CD4-positive, alpha-beta memory T cell (primary cell): ENCODE measurements at regions not wholly inside any gene's neighbourhood (a gene's known extent, or its start where the extent isn't known, plus 50 kb on each side); places are given as distances from the start of the nearest gene placed in this dataset.

ENCODE experiments used
- CTCF ChIA-PET: fragments of 350-600 bp; sonication (Branson Sonifier 250); formaldehyde crosslinking; loops from one replicate; lab custom pipeline; 2021; ENCODE audit warnings: inconsistent platforms; ENCODE audit not compliant: partially characterized antibody; lab: Charles Lee
- POLR2A ChIA-PET: fragments of 350-600 bp; sonication (Branson Sonifier 250); formaldehyde crosslinking; loops from one replicate; lab custom pipeline; 2021; ENCODE audit not compliant: partially characterized antibody; lab: Charles Lee
- DNase-seq, 5 donors: peaks; one replicate each; pipeline versions ENCODE4 v3.0.0 to v3.0.0-alpha.2; 2020 to 2022; ENCODE audit warnings: mixed read lengths in 1 of 5
- H3K27ac ChIP-seq: one replicate; pipeline ENCODE4 v1.7.0; 2013; ENCODE audit warnings: low read depth, low read length
- H3K27me3 ChIP-seq: 2 replicates; pipeline ENCODE4 v1.7.0; 2013; ENCODE audit warnings: mild to moderate bottlenecking, low read length, moderate library complexity; ENCODE audit not compliant: insufficient read depth
- H3K36me3 ChIP-seq: 2 replicates; pipeline ENCODE4 v1.7.0; 2013; ENCODE audit warnings: mild to moderate bottlenecking, low read length, moderate library complexity; ENCODE audit not compliant: insufficient read depth
- H3K4me1 ChIP-seq: 2 replicates; pipeline ENCODE4 v1.7.0; 2013; ENCODE audit warnings: mild to moderate bottlenecking, low read length, moderate library complexity; ENCODE audit not compliant: insufficient read depth
- H3K4me3 ChIP-seq, 2 donors: one replicate each; pipeline ENCODE4 v1.7.0; 2013; ENCODE audit warnings: low read length in 2 of 2, mild to moderate bottlenecking in 1 of 2
- H3K9me3 ChIP-seq, 2 donors: one replicate each; pipeline ENCODE4 v1.7.0; 2013; ENCODE audit warnings: low read length in 2 of 2, control low read depth in 1 of 2; ENCODE audit not compliant: control insufficient read depth in 1 of 2
- H3K27ac Mint-ChIP-seq, 7 donors: one replicate each; pipeline ENCODE4 v1.8.0; 2020 to 2021; ENCODE audit warnings: mixed read lengths in 7 of 7, mild to moderate bottlenecking in 6 of 7, inconsistent platforms in 3 of 7, moderate library complexity in 3 of 7
- H3K27me3 Mint-ChIP-seq, 2 donors: one replicate each; pipeline ENCODE4 v1.8.0; 2020 to 2021; ENCODE audit warnings: mixed read lengths in 2 of 2
- H3K36me3 Mint-ChIP-seq, 2 donors: one replicate each; pipeline ENCODE4 v1.8.0; 2020 to 2021; ENCODE audit warnings: mixed read lengths in 2 of 2, inconsistent platforms in 1 of 2, mild to moderate bottlenecking in 1 of 2
- H3K4me1 Mint-ChIP-seq, 4 donors: one replicate each; pipeline ENCODE4 v1.8.0; 2020 to 2021; ENCODE audit warnings: mixed read lengths in 4 of 4, mild to moderate bottlenecking in 1 of 4
- H3K4me3 Mint-ChIP-seq, 8 donors: one replicate each; pipeline ENCODE4 v1.8.0; 2020 to 2021; ENCODE audit warnings: mixed read lengths in 8 of 8, mild to moderate bottlenecking in 7 of 8, moderate library complexity in 6 of 8, inconsistent platforms in 3 of 8
- H3K9me3 Mint-ChIP-seq, 8 donors: one replicate each; pipeline ENCODE4 v1.8.0; 2020 to 2021; ENCODE audit warnings: mixed read lengths in 8 of 8, mild to moderate bottlenecking in 5 of 8, inconsistent platforms in 3 of 8, moderate library complexity in 1 of 8
- intact Hi-C: fragments of 100-400 bp; cut with micrococcal nuclease; formaldehyde crosslinking; loops from one replicate; pipeline ENCODE4 v1.15.1; 2023

- Mint-ChIP-seq H3K9me3 (peaks cover 0 to 5% (median 3%) of the 10 kb centered on the region in 8 donors), H3K27ac (no peak overlapping the region), H3K27me3 (peaks cover 7 to 9% of the 10 kb centered on the region in 2 donors), H3K4me3 (no peak overlapping the region), H3K36me3 (no peaks in the 10 kb centered on the region), H3K4me1 (peaks cover 0 to 2% (median 0%) of the 10 kb centered on the region in 4 donors)
- H3K27ac ChIP-seq: no peak overlapping the region
- intact Hi-C loops: no loop called here
- ChIA-PET POLR2A (no interaction called here), CTCF (no interaction called here)
- no peak for DNase-seq
- no peaks in the 10 kb centered on the region for H3K36me3 ChIP-seq
- H3K27me3 ChIP-seq: no peaks in the 10 kb centered on the region
- H3K4me3 ChIP-seq: no peak overlapping the region
- H3K4me1 ChIP-seq: no peaks in the 10 kb centered on the region
- no peaks in the 10 kb centered on the region for H3K9me3 ChIP-seq
These were observed 1356.4 kb upstream of the TMEM132C start for GRCh38 chr12:126910570-126910969.

DNA sequence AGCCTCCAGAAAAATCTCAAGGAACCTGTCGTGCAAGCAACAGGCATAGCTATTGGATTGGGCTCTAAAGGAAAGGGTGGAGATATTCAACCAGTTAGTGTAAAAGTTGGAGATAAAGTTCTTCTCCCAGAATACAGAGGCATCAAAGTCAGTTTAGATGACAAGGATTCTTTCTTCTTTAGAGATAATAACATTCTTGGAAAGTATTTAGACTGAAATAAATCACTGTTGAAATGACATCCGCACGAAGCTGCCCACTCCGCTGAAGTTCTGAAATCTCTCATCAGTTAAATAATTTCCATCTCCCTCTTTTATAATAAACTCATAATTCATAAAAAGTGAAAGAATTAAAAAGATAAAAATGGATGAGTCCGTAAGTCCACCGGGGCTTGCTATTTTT, 1354.9 kb upstream of the TMEM132C start:
- peaks cover 0 to 2% (median 0%) of the 10 kb centered on the region in 4 donors for H3K4me1 Mint-ChIP-seq
- no peaks in the 10 kb centered on the region for H3K36me3 Mint-ChIP-seq
- POLR2A ChIA-PET: no interaction called here
- Histone ChIP-seq H3K27me3 (no peaks in the 10 kb centered on the region), H3K27ac (no peak overlapping the region), H3K4me1 (no peaks in the 10 kb centered on the region), H3K36me3 (no peaks in the 10 kb centered on the region), H3K4me3 (no peak overlapping the region), H3K9me3 (no peaks in the 10 kb centered on the region)
- H3K27me3 Mint-ChIP-seq: peaks cover 4% of the 10 kb centered on the region in 2 donors
- H3K9me3 Mint-ChIP-seq: peaks cover 0 to 5% (median under 1%) of the 10 kb centered on the region in 8 donors
- intact Hi-C loops: no loop called here
- H3K27ac Mint-ChIP-seq: no peak overlapping the region
- DNase-seq: no peak
- no peak overlapping the region for H3K4me3 Mint-ChIP-seq
- CTCF ChIA-PET: no interaction called here

DNA sequence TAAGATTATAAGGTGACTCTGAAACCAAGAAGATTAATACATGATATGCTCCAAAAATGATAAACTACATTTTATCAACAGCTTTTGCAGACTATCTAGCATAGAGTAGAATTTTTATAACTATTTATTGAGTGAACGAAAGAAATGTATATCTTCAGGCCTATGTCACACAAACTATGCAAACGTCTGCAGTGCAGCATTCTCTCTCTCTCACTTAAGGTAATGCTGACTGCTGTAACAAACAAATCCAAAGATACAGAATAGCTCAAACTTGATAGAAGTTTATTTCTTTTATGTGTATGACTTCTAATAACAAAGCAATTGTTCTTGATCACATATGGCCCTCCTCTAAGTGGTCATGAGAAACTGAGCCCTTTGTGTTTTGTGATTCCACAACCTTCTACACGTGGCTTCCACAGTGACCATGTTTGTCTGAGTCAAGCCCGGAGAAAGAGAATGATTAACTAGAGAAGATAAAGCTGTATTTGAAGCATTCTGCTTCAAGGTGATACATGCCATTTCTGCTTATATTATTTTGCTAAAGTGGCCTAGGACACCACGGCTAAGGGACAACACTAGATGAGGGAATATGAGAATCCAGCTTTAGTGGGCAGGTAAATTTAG, 1352.7 kb upstream of the TMEM132C start:
- H3K27ac Mint-ChIP-seq: no peak overlapping the region
- no peaks in the 10 kb centered on the region for H3K9me3 ChIP-seq
- no peaks in the 10 kb centered on the region for H3K36me3 ChIP-seq
- ChIA-PET POLR2A (no interaction called here), CTCF (no interaction called here)
- intact Hi-C loops: no loop called here
- no peak overlapping the region for H3K27ac ChIP-seq
- H3K27me3 ChIP-seq: no peaks in the 10 kb centered on the region
- H3K27me3 Mint-ChIP-seq: peaks cover 3% of the 10 kb centered on the region in 2 donors
- no peaks in the 10 kb centered on the region for H3K4me1 ChIP-seq
- H3K4me3 ChIP-seq: no peak overlapping the region
- H3K36me3 Mint-ChIP-seq: no peaks in the 10 kb centered on the region
- DNase-seq: no peak
- no peaks in the 10 kb centered on the region for H3K4me1 Mint-ChIP-seq
- no peak overlapping the region for H3K4me3 Mint-ChIP-seq
- peaks cover 0 to 4% (median 1%) of the 10 kb centered on the region in 8 donors for H3K9me3 Mint-ChIP-seq

GRCh38 chr12:126915309-126915708, 1351.7 kb upstream of the TMEM132C start:
- Histone ChIP-seq H3K4me1 (no peaks in the 10 kb centered on the region), H3K36me3 (no peaks in the 10 kb centered on the region), H3K9me3 (no peaks in the 10 kb centered on the region), H3K27me3 (no peaks in the 10 kb centered on the region), H3K4me3 (no peak overlapping the region), H3K27ac (no peak overlapping the region)
- Mint-ChIP-seq H3K4me1 (no peaks in the 10 kb centered on the region), H3K9me3 (peaks cover 0 to 4% (median 1%) of the 10 kb centered on the region in 8 donors), H3K36me3 (no peaks in the 10 kb centered on the region), H3K4me3 (no peak overlapping the region), H3K27me3 (peaks cover 3% of the 10 kb centered on the region in 2 donors), H3K27ac (no peak overlapping the region)
- CTCF ChIA-PET: no interaction called here
- POLR2A ChIA-PET: no interaction called here
- intact Hi-C loops: no loop called here
- no peak for DNase-seq

GRCh38 chr12:126926023-126926594, 1340.9 kb upstream of the TMEM132C start:
- no peak overlapping the region for H3K4me3 Mint-ChIP-seq
- POLR2A ChIA-PET: no interaction called here
- Histone ChIP-seq H3K27me3 (no peaks in the 10 kb centered on the region), H3K9me3 (no peaks in the 10 kb centered on the region), H3K27ac (no peak overlapping the region), H3K36me3 (no peaks in the 10 kb centered on the region), H3K4me3 (no peak overlapping the region), H3K4me1 (no peaks in the 10 kb centered on the region)
- DNase-seq: no peak
- no peaks in the 10 kb centered on the region for H3K9me3 Mint-ChIP-seq
- intact Hi-C loops: no loop called here
- peaks cover 0 to 2% (median under 1%) of the 10 kb centered on the region in 4 donors for H3K4me1 Mint-ChIP-seq
- no peaks in the 10 kb centered on the region for H3K36me3 Mint-ChIP-seq
- no peak overlapping the region for H3K27ac Mint-ChIP-seq
- no peaks in the 10 kb centered on the region for H3K27me3 Mint-ChIP-seq
- CTCF ChIA-PET: no interaction called here

GRCh38 chr12:126930234-126930633, 1336.7 kb upstream of the TMEM132C start:
- Mint-ChIP-seq H3K36me3 (no peaks in the 10 kb centered on the region), H3K9me3 (no peaks in the 10 kb centered on the region), H3K4me1 (peaks cover 0 to 2% (median under 1%) of the 10 kb centered on the region in 4 donors), H3K27ac (no peak overlapping the region), H3K4me3 (no peak overlapping the region), H3K27me3 (peaks cover 0 to 2% of the 10 kb centered on the region in 2 donors)
- POLR2A ChIA-PET: no interaction called here
- Histone ChIP-seq H3K4me1 (no peaks in the 10 kb centered on the region), H3K27ac (no peak overlapping the region), H3K36me3 (no peaks in the 10 kb centered on the region), H3K27me3 (no peaks in the 10 kb centered on the region), H3K9me3 (no peaks in the 10 kb centered on the region), H3K4me3 (no peak overlapping the region)
- CTCF ChIA-PET: no interaction called here
- no peak for DNase-seq
- intact Hi-C loops: no loop called here

GRCh38 chr12:126932156-126932555, 1334.8 kb upstream of the TMEM132C start:
- peaks cover 1 to 2% of the 10 kb centered on the region in 2 donors for H3K27me3 Mint-ChIP-seq
- intact Hi-C loops: no loop called here
- H3K27ac Mint-ChIP-seq: no peak overlapping the region
- H3K27me3 ChIP-seq: no peaks in the 10 kb centered on the region
- no peaks in the 10 kb centered on the region for H3K36me3 Mint-ChIP-seq
- POLR2A ChIA-PET: no interaction called here
- no peaks in the 10 kb centered on the region for H3K36me3 ChIP-seq
- H3K4me3 Mint-ChIP-seq: no peak overlapping the region
- H3K9me3 Mint-ChIP-seq: no peaks in the 10 kb centered on the region
- no peak overlapping the region for H3K4me3 ChIP-seq
- CTCF ChIA-PET: no interaction called here
- no peak for DNase-seq
- peaks cover 4% of the 10 kb centered on the region for H3K4me1 ChIP-seq
- peaks cover 0 to 5% (median 2%) of the 10 kb centered on the region in 4 donors for H3K4me1 Mint-ChIP-seq
- no peaks in the 10 kb centered on the region for H3K9me3 ChIP-seq
- H3K27ac ChIP-seq: no peak overlapping the region
